OCI-LY1 (cell line): ENCODE measurements at regions not wholly inside any gene's neighbourhood (a gene's known extent, or its start where the extent isn't known, plus 50 kb on each side); places are given as distances from the start of the nearest gene placed in this dataset.

Source experiments
- EZH2 ChIP-seq: fragments of 200-600 bp; sonication (generic), shearing (Covaris generic); IDR thresholded peaks from 2 replicates; pipeline ENCODE4 v1.8.0; 2017; ENCODE audit warnings: borderline replicate concordance, mixed run types, mild to moderate bottlenecking, antibody characterized with exemption, low read length, moderate library complexity, mixed read lengths
- TF ChIP-seq, protein P1 (sequence below): fragments of 200-600 bp; sonication (generic), shearing (Covaris generic); IDR thresholded peaks from 2 replicates; pipeline ENCODE4 v1.5.1; 2017; ENCODE audit warnings: mild to moderate bottlenecking, antibody characterized with exemption, low read length, moderate library complexity, mixed read lengths

DNA sequence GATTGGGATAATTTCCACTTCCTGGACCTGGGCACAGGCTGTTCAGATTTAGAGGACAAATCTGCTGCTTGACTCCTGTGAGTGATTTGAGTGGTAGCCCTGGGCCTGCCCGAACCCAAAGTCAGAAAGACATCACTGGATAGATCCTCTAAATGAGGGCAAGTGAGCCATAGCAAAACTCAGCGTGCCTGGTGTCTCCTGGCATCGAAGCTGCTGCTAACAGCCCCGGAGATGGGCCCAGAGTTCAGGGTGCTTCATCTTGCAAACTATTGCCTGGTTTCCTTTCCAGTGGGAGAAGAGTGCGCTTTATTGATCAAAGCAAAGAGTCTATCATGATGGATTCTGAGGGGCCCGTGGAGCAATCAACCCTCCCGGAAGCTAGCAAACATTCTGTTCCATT, 153.1 kb upstream of the KLHL29 start:
- TF ChIP-seq, protein P1, sequence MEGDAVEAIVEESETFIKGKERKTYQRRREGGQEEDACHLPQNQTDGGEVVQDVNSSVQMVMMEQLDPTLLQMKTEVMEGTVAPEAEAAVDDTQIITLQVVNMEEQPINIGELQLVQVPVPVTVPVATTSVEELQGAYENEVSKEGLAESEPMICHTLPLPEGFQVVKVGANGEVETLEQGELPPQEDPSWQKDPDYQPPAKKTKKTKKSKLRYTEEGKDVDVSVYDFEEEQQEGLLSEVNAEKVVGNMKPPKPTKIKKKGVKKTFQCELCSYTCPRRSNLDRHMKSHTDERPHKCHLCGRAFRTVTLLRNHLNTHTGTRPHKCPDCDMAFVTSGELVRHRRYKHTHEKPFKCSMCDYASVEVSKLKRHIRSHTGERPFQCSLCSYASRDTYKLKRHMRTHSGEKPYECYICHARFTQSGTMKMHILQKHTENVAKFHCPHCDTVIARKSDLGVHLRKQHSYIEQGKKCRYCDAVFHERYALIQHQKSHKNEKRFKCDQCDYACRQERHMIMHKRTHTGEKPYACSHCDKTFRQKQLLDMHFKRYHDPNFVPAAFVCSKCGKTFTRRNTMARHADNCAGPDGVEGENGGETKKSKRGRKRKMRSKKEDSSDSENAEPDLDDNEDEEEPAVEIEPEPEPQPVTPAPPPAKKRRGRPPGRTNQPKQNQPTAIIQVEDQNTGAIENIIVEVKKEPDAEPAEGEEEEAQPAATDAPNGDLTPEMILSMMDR = no peak
- TF ChIP-seq EZH2 = no peak
